ENCODE measurements at regions not wholly inside any gene's neighbourhood (a gene's known extent, or its start where the extent isn't known, plus 50 kb on each side); places are given as distances from the start of the nearest gene placed in this dataset.

GRCh38 chr1:117795190-117795589 lies 134.2 kb downstream of the GDAP2 start:
- TF ChIP-seq CTCF (IDR thresholded peaks at IDR 0.05; ENCODE audit: low read length) (no peak), EZH2 (optimal IDR thresholded peaks at IDR 0.05; ENCODE audit: low read depth, low read length) (no peak), EZH2phosphoT487 (IDR thresholded peaks at IDR 0.05; ENCODE audit: low read length) (no peak)

All from MM.1S (cell line).